ENCODE measurements at regions not wholly inside any gene's neighbourhood (a gene's known extent, or its start where the extent isn't known, plus 50 kb on each side); places are given as distances from the start of the nearest gene placed in this dataset.

- POLR2A ChIA-PET, result no interaction called here
- peaks cover 2 to 22% (median 15%) of the 10 kb centered on the region in 4 donors for H3K4me1 Mint-ChIP-seq
- no peaks in the 10 kb centered on the region for H3K36me3 Mint-ChIP-seq
- H3K4me3 Mint-ChIP-seq, result no peak overlapping the region
- no peak for DNase-seq
- no peak for ATAC-seq
- H3K9me3 Mint-ChIP-seq, result no peaks in the 10 kb centered on the region
- H3K27me3 Mint-ChIP-seq, result peaks cover 16 to 49% (median 43%) of the 10 kb centered on the region in 5 donors
- H3K27ac Mint-ChIP-seq, result no peak overlapping the region
Observed at GRCh38 chr3:124588036-124588435, 142.2 kb upstream of the UMPS start.

- Mint-ChIP-seq H3K36me3 (no peaks in the 10 kb centered on the region), H3K27ac (no peak overlapping the region), H3K4me3 (no peak overlapping the region), H3K9me3 (no peaks in the 10 kb centered on the region), H3K4me1 (peaks cover 2 to 19% (median 13%) of the 10 kb centered on the region in 4 donors), H3K27me3 (peaks cover 16 to 44% (median 38%) of the 10 kb centered on the region in 5 donors)
- ATAC-seq (no peak), DNase-seq (no peak)
- POLR2A ChIA-PET, result no interaction called here
Observed at GRCh38 chr3:124588794-124589193, 141.5 kb upstream of the UMPS start.

- Mint-ChIP-seq H3K4me1 (peaks cover 0 to 2% (median 0%) of the 10 kb centered on the region in 4 donors), H3K27me3 (peaks cover 6 to 26% (median 18%) of the 10 kb centered on the region in 5 donors), H3K27ac (no peak overlapping the region), H3K36me3 (no peaks in the 10 kb centered on the region), H3K4me3 (no peak overlapping the region), H3K9me3 (no peaks in the 10 kb centered on the region)
- DNase-seq (no peak), ATAC-seq (no peak)
- POLR2A ChIA-PET, result no interaction called here
Observed at GRCh38 chr3:124591699-124592098, 138.6 kb upstream of the UMPS start.

- Mint-ChIP-seq H3K27me3 (peaks cover 2 to 24% (median 13%) of the 10 kb centered on the region in 5 donors), H3K36me3 (no peaks in the 10 kb centered on the region), H3K27ac (peak overlapping the region in 3 of 10 donors; percentile 29 to 46 (median 40)), H3K4me1 (peaks cover 0 to 2% (median 0%) of the 10 kb centered on the region in 4 donors), H3K9me3 (no peaks in the 10 kb centered on the region), H3K4me3 (no peak overlapping the region)
- POLR2A ChIA-PET, result no interaction called here
- no peak for ATAC-seq
- no peak for DNase-seq
Observed at GRCh38 chr3:124592658-124593441, 137.4 kb upstream of the UMPS start.

GRCh38 chr3:124593442-124593829, 136.8 kb upstream of the UMPS start:
- ATAC-seq (no peak), DNase-seq (no peak)
- H3K9me3 Mint-ChIP-seq, result no peaks in the 10 kb centered on the region
- no peak overlapping the region for H3K4me3 Mint-ChIP-seq
- peaks cover 0 to 21% (median 10%) of the 10 kb centered on the region in 5 donors for H3K27me3 Mint-ChIP-seq
- peak overlapping the region in 1 of 10 donors; percentile 46 for H3K27ac Mint-ChIP-seq
- H3K4me1 Mint-ChIP-seq, result peaks cover 0 to 2% (median 0%) of the 10 kb centered on the region in 4 donors
- H3K36me3 Mint-ChIP-seq, result no peaks in the 10 kb centered on the region
- POLR2A ChIA-PET, result no interaction called here

GRCh38 chr3:124594581-124594980, 135.7 kb upstream of the UMPS start:
- POLR2A ChIA-PET, result no interaction called here
- Mint-ChIP-seq H3K4me3 (no peak overlapping the region), H3K4me1 (peaks cover 0 to 2% (median 0%) of the 10 kb centered on the region in 4 donors), H3K27ac (no peak overlapping the region), H3K27me3 (peaks cover 0 to 17% (median 9%) of the 10 kb centered on the region in 5 donors), H3K9me3 (no peaks in the 10 kb centered on the region), H3K36me3 (no peaks in the 10 kb centered on the region)
- DNase-seq (no peak), ATAC-seq (no peak)

- ATAC-seq (no peak), DNase-seq (no peak)
- POLR2A ChIA-PET, result interaction anchor here (0.6 kb wide), 1 partner anchor 10 kb away, joined by 3 read pairs; no protein-coding TSS in a partner anchor
- Mint-ChIP-seq H3K4me1 (no peaks in the 10 kb centered on the region), H3K36me3 (no peaks in the 10 kb centered on the region), H3K27me3 (peaks cover 0 to 19% (median 7%) of the 10 kb centered on the region in 5 donors), H3K9me3 (no peaks in the 10 kb centered on the region), H3K27ac (no peak overlapping the region), H3K4me3 (no peak overlapping the region)
Observed at GRCh38 chr3:124597273-124597672, 133.0 kb upstream of the UMPS start.

GRCh38 chr3:124597979-124598378, 132.3 kb upstream of the UMPS start:
- no peak overlapping the region for H3K27ac Mint-ChIP-seq

GRCh38 chr3:124599147-124599765, 131.0 kb upstream of the UMPS start:
- Mint-ChIP-seq H3K4me3 (no peak overlapping the region), H3K4me1 (no peaks in the 10 kb centered on the region), H3K9me3 (no peaks in the 10 kb centered on the region), H3K27me3 (peaks cover 4 to 26% (median 14%) of the 10 kb centered on the region in 5 donors), H3K36me3 (no peaks in the 10 kb centered on the region), H3K27ac (peak overlapping the region in 1 of 10 donors; percentile 34)
- POLR2A ChIA-PET, result no interaction called here
- ATAC-seq (no peak), DNase-seq (no peak)

More at GRCh38 chr3:124597979-124598378, 132.3 kb upstream of the UMPS start:
- Mint-ChIP-seq H3K27me3 (peaks cover 0 to 22% (median 9%) of the 10 kb centered on the region in 5 donors), H3K4me3 (no peak overlapping the region), H3K4me1 (no peaks in the 10 kb centered on the region), H3K36me3 (no peaks in the 10 kb centered on the region), H3K9me3 (no peaks in the 10 kb centered on the region)
- POLR2A ChIA-PET, result no interaction called here
- DNase-seq, result no peak
- ATAC-seq, result no peak

- Mint-ChIP-seq H3K4me1 (no peaks in the 10 kb centered on the region), H3K36me3 (no peaks in the 10 kb centered on the region)
Observed at GRCh38 chr3:124599779-124600693, 130.2 kb upstream of the UMPS start.

GRCh38 chr3:124600765-124601164, 129.5 kb upstream of the UMPS start:
- no peaks in the 10 kb centered on the region for H3K9me3 Mint-ChIP-seq
- ATAC-seq, result no peak
- H3K27me3 Mint-ChIP-seq, result peaks cover 4 to 23% (median 14%) of the 10 kb centered on the region in 5 donors
- no peak overlapping the region for H3K27ac Mint-ChIP-seq
- no peak for DNase-seq
- no peaks in the 10 kb centered on the region for H3K4me1 Mint-ChIP-seq
- no peaks in the 10 kb centered on the region for H3K36me3 Mint-ChIP-seq
- H3K4me3 Mint-ChIP-seq, result no peak overlapping the region
- POLR2A ChIA-PET, result no interaction called here

More at GRCh38 chr3:124599779-124600693, 130.2 kb upstream of the UMPS start:
- H3K9me3 Mint-ChIP-seq, result no peaks in the 10 kb centered on the region
- no peak for ATAC-seq
- no peak for DNase-seq
- no peak overlapping the region for H3K27ac Mint-ChIP-seq
- no peak overlapping the region for H3K4me3 Mint-ChIP-seq
- POLR2A ChIA-PET, result no interaction called here
- peaks cover 4 to 26% (median 14%) of the 10 kb centered on the region in 5 donors for H3K27me3 Mint-ChIP-seq

GRCh38 chr3:124601190-124601589, 129.1 kb upstream of the UMPS start:
- Mint-ChIP-seq H3K4me3 (no peak overlapping the region), H3K27me3 (peaks cover 4 to 22% (median 14%) of the 10 kb centered on the region in 5 donors), H3K4me1 (no peaks in the 10 kb centered on the region), H3K36me3 (no peaks in the 10 kb centered on the region), H3K27ac (no peak overlapping the region), H3K9me3 (no peaks in the 10 kb centered on the region)
- POLR2A ChIA-PET, result no interaction called here
- ATAC-seq, result no peak
- DNase-seq, result no peak

All from naive thymus-derived CD8-positive, alpha-beta T cell (primary cell).